NCI-H146 treated with DMSO at 0.1 percent for 48 hours (cell line): ENCODE measurements at regions not wholly inside any gene's neighbourhood (a gene's known extent, or its start where the extent isn't known, plus 50 kb on each side); places are given as distances from the start of the nearest gene placed in this dataset.

Experiments
- DNase-seq: peaks from one replicate; lab custom pipeline; 2025; ENCODE audit not compliant: unreplicated experiment; lab: John Stamatoyannopoulos, UW

GRCh38 chr12:42769455-42769854 lies 179.9 kb upstream of the PRICKLE1 start:
- no peak for DNase-seq

GRCh38 chr12:42767998-42768397 lies 178.5 kb upstream of the PRICKLE1 start:
- no peak for DNase-seq

GRCh38 chr12:42767326-42767954 lies 177.9 kb upstream of the PRICKLE1 start:
- no peak for DNase-seq

GRCh38 chr12:42766754-42767153 lies 177.2 kb upstream of the PRICKLE1 start:
- no peak for DNase-seq

- no peak for DNase-seq
These were observed 176.5 kb upstream of the PRICKLE1 start for GRCh38 chr12:42766026-42766425.

GRCh38 chr12:42763682-42764081 lies 174.1 kb upstream of the PRICKLE1 start:
- no peak for DNase-seq

GRCh38 chr12:42762395-42762925 lies 172.9 kb upstream of the PRICKLE1 start:
- no peak for DNase-seq

GRCh38 chr12:42761601-42762350 lies 172.2 kb upstream of the PRICKLE1 start:
- no peak for DNase-seq

- DNase-seq = no peak
These were observed 171.5 kb upstream of the PRICKLE1 start for GRCh38 chr12:42761086-42761485.

- no peak for DNase-seq
These were observed 171.0 kb upstream of the PRICKLE1 start for GRCh38 chr12:42760550-42760949.

- no peak for DNase-seq
These were observed 170.2 kb upstream of the PRICKLE1 start for GRCh38 chr12:42759622-42760273.

GRCh38 chr12:42758806-42759205 lies 169.3 kb upstream of the PRICKLE1 start:
- DNase-seq = no peak

- DNase-seq = no peak
These were observed 168.1 kb upstream of the PRICKLE1 start for GRCh38 chr12:42757624-42758119.

- DNase-seq = no peak
These were observed 167.5 kb upstream of the PRICKLE1 start for GRCh38 chr12:42756841-42757623.

- no peak for DNase-seq
These were observed 160.8 kb upstream of the PRICKLE1 start for GRCh38 chr12:42750356-42750755.

GRCh38 chr12:42749239-42749638 lies 159.7 kb upstream of the PRICKLE1 start:
- no peak for DNase-seq

GRCh38 chr12:42744539-42745182 lies 155.1 kb upstream of the PRICKLE1 start:
- no peak for DNase-seq

GRCh38 chr12:42742716-42743115 lies 153.2 kb upstream of the PRICKLE1 start:
- no peak for DNase-seq

GRCh38 chr12:42741771-42742510 lies 152.4 kb upstream of the PRICKLE1 start:
- DNase-seq = no peak

- no peak for DNase-seq
These were observed 151.5 kb upstream of the PRICKLE1 start for GRCh38 chr12:42741091-42741490.
